ENCODE measurements at regions not wholly inside any gene's neighbourhood (a gene's known extent, or its start where the extent isn't known, plus 50 kb on each side); places are given as distances from the start of the nearest gene placed in this dataset.

GRCh38 chr9:6147846-6148245, 67.8 kb upstream of the IL33 start:
- no peak for ATAC-seq
- TF ChIP-seq RARB (CRISPR knock-in tag; IDR thresholded peaks at IDR 0.05), result no peak
- no peak for TF ChIP-seq CSDC2 (CRISPR knock-in tag; IDR thresholded peaks at IDR 0.05)
- TF ChIP-seq ISL1 (CRISPR knock-in tag; IDR thresholded peaks at IDR 0.05), result no peak
- TF ChIP-seq GLIS3 (CRISPR knock-in tag; IDR thresholded peaks at IDR 0.05), result no peak
- no peak for TF ChIP-seq TCF4 (CRISPR knock-in tag; IDR thresholded peaks at IDR 0.05; ENCODE audit: borderline replicate concordance)
- TF ChIP-seq BACH2 (CRISPR knock-in tag; IDR thresholded peaks at IDR 0.05; ENCODE audit: borderline replicate concordance), result no peak
- TF ChIP-seq CREB5 (CRISPR knock-in tag; IDR thresholded peaks at IDR 0.05; ENCODE audit: low read depth), result no peak
- no peak for TF ChIP-seq TOX (CRISPR knock-in tag; IDR thresholded peaks at IDR 0.05; ENCODE audit: borderline replicate concordance)
- no peak for TF ChIP-seq TSHZ2 (CRISPR knock-in tag; IDR thresholded peaks at IDR 0.05)
- no peak for TF ChIP-seq ZC3H10 (CRISPR knock-in tag; IDR thresholded peaks at IDR 0.05)
- TF ChIP-seq POU6F1 (CRISPR knock-in tag; IDR thresholded peaks at IDR 0.05; ENCODE audit: borderline replicate concordance, low read depth), result no peak
- no peak for TF ChIP-seq ARNTL (CRISPR knock-in tag; IDR thresholded peaks at IDR 0.05; ENCODE audit: borderline replicate concordance, low read depth)
- no peak for TF ChIP-seq CSRNP3 (CRISPR knock-in tag; IDR thresholded peaks at IDR 0.05)
- TF ChIP-seq PATZ1 (CRISPR knock-in tag; IDR thresholded peaks at IDR 0.05; ENCODE audit: borderline replicate concordance), result no peak
- no peak for TF ChIP-seq ZNF8 (CRISPR knock-in tag; IDR thresholded peaks at IDR 0.05)
- no peak for TF ChIP-seq ZNF565 (CRISPR knock-in tag; conservative IDR thresholded peaks at IDR 0.05; ENCODE audit: low read depth)
- no peak for TF ChIP-seq ZFP30 (CRISPR knock-in tag; IDR thresholded peaks at IDR 0.05)
- TF ChIP-seq PPARA (CRISPR knock-in tag; IDR thresholded peaks at IDR 0.05; ENCODE audit: borderline replicate concordance), result no peak
- TF ChIP-seq SNAI2 (CRISPR knock-in tag; IDR thresholded peaks at IDR 0.05), result no peak

GRCh38 chr9:6144947-6145346, 70.7 kb upstream of the IL33 start:
- ATAC-seq, result no peak
- TF ChIP-seq TOX (CRISPR knock-in tag; IDR thresholded peaks at IDR 0.05; ENCODE audit: borderline replicate concordance) (no peak), ZC3H10 (CRISPR knock-in tag; IDR thresholded peaks at IDR 0.05) (no peak), OSR1 (CRISPR knock-in tag; IDR thresholded peaks at IDR 0.05) (no peak), BACH2 (CRISPR knock-in tag; IDR thresholded peaks at IDR 0.05; ENCODE audit: borderline replicate concordance) (no peak), CREB5 (CRISPR knock-in tag; IDR thresholded peaks at IDR 0.05; ENCODE audit: low read depth) (no peak), ZFP3 (CRISPR knock-in tag; IDR thresholded peaks at IDR 0.05) (no peak), ZNF70 (CRISPR knock-in tag; IDR thresholded peaks at IDR 0.05) (no peak)
